ENCODE measurements at regions not wholly inside any gene's neighbourhood (a gene's known extent, or its start where the extent isn't known, plus 50 kb on each side); places are given as distances from the start of the nearest gene placed in this dataset.

DNA sequence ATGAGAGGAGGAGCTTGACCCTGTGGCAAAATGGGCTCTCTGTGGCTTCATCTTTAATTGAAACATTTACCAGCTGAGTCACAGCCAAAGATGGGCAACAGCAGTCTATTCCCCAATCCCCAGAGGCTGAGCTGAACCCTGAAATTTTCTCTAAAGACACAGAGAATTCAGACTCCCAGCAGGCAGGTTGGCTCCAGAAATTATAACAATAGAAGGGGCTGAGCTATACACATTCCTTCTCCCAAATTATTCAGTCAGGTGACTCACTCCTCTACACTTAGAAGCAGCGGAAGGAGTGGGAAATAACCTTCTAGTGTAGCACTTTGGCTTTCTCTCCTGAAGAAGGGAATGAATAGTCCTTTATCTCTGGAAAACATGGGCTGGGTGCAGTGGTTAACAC, 264.3 kb upstream of the ARHGEF26 start:
- TF ChIP-seq ZNF274 (IDR thresholded peaks at IDR 0.05; ENCODE audit: low read depth, low read length) (no peak), SUZ12 (IDR thresholded peaks at IDR 0.05; ENCODE audit: extremely low read depth, insufficient read depth, insufficient read length) (no peak), YY1 (IDR thresholded peaks at IDR 0.05; ENCODE audit: insufficient read depth, insufficient read length) (no peak)

Data from NT2/D1 (cell line).